ENCODE measurements at regions not wholly inside any gene's neighbourhood (a gene's known extent, or its start where the extent isn't known, plus 50 kb on each side); places are given as distances from the start of the nearest gene placed in this dataset.
"Not testable (repeated sequence)": the region's sequence is repeated elsewhere in the genome, so short reads cannot be mapped to it uniquely, and the experiment has no call there.

GRCh38 chr2:126989064-126989463 is 90.4 kb downstream of the TEX51 start:
- TF ChIP-seq, protein P1, sequence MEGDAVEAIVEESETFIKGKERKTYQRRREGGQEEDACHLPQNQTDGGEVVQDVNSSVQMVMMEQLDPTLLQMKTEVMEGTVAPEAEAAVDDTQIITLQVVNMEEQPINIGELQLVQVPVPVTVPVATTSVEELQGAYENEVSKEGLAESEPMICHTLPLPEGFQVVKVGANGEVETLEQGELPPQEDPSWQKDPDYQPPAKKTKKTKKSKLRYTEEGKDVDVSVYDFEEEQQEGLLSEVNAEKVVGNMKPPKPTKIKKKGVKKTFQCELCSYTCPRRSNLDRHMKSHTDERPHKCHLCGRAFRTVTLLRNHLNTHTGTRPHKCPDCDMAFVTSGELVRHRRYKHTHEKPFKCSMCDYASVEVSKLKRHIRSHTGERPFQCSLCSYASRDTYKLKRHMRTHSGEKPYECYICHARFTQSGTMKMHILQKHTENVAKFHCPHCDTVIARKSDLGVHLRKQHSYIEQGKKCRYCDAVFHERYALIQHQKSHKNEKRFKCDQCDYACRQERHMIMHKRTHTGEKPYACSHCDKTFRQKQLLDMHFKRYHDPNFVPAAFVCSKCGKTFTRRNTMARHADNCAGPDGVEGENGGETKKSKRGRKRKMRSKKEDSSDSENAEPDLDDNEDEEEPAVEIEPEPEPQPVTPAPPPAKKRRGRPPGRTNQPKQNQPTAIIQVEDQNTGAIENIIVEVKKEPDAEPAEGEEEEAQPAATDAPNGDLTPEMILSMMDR (IDR thresholded peaks at IDR 0.05), result not testable (repeated sequence)
- not testable (repeated sequence) for TF ChIP-seq EP300, POLR2AphosphoS5 (IDR thresholded peaks at IDR 0.05)
